ENCODE measurements at regions not wholly inside any gene's neighbourhood (a gene's known extent, or its start where the extent isn't known, plus 50 kb on each side); places are given as distances from the start of the nearest gene placed in this dataset.

DNA sequence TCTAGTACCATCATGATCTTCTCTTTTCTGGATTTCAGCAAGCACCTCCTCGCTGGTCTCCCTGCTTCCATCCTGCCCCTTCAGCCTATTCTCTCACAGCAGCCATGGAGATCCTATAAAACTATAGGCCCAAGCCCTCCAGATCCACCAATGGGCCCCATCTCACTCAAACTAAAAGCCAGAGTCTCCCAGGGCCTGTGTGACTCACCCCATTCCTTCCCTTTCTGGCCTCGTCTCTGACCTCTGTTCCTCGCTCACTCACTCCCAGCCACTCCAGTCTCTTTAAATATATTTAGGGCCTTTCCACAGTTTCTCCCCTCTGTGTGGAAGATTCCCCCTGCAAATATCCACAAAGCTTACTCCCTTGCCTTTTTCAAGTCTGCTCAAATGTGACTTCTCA lies 89.7 kb downstream of the HSPH1 start (continued):
- TF ChIP-seq, protein P1, sequence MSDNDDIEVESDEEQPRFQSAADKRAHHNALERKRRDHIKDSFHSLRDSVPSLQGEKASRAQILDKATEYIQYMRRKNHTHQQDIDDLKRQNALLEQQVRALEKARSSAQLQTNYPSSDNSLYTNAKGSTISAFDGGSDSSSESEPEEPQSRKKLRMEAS (IDR thresholded peaks at IDR 0.05; ENCODE audit: low read depth) = no peak

DNA sequence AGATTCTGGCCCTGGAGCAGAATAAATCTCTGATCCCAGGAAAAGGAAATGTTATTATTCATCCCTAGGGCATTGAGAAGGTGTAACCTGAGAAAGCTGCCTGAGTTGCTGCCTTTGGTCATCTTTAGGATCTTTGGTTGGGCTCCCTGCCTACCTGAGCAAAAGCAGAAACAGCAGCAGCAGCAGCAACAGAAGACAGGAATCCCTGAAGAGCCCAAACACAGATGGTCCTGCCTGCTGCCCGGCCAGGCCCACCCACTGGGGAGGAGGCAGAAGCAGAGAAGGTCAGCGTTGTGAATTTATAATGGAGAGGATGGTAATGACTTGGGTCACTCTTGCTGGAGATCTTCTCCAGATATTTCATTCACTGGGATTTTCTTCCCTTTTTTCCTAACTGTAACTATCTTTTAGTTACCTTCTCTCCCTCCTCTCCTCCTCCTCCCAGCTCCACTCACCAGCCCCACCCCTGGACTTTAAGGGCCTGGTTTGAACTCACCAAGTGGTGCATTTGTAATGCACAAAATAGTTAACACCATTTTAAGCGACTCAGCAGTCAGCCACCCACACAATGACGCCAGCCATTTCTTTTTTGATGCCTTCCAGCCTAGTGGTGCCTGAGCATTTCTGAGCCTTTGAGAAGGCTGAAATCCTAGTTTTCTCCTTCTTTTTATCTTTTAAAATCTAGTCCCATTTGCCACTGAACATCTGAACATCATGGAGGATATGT lies 91.7 kb downstream of the HSPH1 start:
- no peaks in the 10 kb centered on the region for H3K9me3 ChIP-seq
- CTCF ChIA-PET = no interaction called here
- no peaks in the 10 kb centered on the region for H3K27me3 ChIP-seq (ENCODE audit: insufficient read depth)
- no peaks in the 10 kb centered on the region for H3K36me3 ChIP-seq (replicated peaks in 1 of 2; ENCODE audit: control insufficient read depth in 1 of 2, insufficient read depth in 2 of 2, low read length in 1 of 2)
- H3F3A ChIP-seq (replicated peaks; ENCODE audit: insufficient read depth) = peaks cover 5% of the 10 kb centered on the region
- no peak for TF ChIP-seq SMC3 (IDR thresholded peaks at IDR 0.05; ENCODE audit: low read depth, low read length)
- TF ChIP-seq, protein P2, sequence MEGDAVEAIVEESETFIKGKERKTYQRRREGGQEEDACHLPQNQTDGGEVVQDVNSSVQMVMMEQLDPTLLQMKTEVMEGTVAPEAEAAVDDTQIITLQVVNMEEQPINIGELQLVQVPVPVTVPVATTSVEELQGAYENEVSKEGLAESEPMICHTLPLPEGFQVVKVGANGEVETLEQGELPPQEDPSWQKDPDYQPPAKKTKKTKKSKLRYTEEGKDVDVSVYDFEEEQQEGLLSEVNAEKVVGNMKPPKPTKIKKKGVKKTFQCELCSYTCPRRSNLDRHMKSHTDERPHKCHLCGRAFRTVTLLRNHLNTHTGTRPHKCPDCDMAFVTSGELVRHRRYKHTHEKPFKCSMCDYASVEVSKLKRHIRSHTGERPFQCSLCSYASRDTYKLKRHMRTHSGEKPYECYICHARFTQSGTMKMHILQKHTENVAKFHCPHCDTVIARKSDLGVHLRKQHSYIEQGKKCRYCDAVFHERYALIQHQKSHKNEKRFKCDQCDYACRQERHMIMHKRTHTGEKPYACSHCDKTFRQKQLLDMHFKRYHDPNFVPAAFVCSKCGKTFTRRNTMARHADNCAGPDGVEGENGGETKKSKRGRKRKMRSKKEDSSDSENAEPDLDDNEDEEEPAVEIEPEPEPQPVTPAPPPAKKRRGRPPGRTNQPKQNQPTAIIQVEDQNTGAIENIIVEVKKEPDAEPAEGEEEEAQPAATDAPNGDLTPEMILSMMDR (IDR thresholded peaks at IDR 0.05) = no peak
- no peak for TF ChIP-seq MXI1 (IDR thresholded peaks at IDR 0.05; ENCODE audit: low read depth, low read length)
- TF ChIP-seq, protein P3, sequence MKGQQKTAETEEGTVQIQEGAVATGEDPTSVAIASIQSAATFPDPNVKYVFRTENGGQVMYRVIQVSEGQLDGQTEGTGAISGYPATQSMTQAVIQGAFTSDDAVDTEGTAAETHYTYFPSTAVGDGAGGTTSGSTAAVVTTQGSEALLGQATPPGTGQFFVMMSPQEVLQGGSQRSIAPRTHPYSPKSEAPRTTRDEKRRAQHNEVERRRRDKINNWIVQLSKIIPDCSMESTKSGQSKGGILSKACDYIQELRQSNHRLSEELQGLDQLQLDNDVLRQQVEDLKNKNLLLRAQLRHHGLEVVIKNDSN (IDR thresholded peaks at IDR 0.05; ENCODE audit: borderline replicate concordance, low read depth) = no peak
- no peak for TF ChIP-seq RXRA (IDR thresholded peaks at IDR 0.05; ENCODE audit: borderline replicate concordance, low read depth)
- TF ChIP-seq ELF1 (IDR thresholded peaks at IDR 0.05) = no peak
- TF ChIP-seq, protein P4, sequence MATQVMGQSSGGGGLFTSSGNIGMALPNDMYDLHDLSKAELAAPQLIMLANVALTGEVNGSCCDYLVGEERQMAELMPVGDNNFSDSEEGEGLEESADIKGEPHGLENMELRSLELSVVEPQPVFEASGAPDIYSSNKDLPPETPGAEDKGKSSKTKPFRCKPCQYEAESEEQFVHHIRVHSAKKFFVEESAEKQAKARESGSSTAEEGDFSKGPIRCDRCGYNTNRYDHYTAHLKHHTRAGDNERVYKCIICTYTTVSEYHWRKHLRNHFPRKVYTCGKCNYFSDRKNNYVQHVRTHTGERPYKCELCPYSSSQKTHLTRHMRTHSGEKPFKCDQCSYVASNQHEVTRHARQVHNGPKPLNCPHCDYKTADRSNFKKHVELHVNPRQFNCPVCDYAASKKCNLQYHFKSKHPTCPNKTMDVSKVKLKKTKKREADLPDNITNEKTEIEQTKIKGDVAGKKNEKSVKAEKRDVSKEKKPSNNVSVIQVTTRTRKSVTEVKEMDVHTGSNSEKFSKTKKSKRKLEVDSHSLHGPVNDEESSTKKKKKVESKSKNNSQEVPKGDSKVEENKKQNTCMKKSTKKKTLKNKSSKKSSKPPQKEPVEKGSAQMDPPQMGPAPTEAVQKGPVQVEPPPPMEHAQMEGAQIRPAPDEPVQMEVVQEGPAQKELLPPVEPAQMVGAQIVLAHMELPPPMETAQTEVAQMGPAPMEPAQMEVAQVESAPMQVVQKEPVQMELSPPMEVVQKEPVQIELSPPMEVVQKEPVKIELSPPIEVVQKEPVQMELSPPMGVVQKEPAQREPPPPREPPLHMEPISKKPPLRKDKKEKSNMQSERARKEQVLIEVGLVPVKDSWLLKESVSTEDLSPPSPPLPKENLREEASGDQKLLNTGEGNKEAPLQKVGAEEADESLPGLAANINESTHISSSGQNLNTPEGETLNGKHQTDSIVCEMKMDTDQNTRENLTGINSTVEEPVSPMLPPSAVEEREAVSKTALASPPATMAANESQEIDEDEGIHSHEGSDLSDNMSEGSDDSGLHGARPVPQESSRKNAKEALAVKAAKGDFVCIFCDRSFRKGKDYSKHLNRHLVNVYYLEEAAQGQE (IDR thresholded peaks at IDR 0.05; ENCODE audit: low read depth, low read length) = no peak
- TF ChIP-seq NRF1 (IDR thresholded peaks at IDR 0.05; ENCODE audit: low read depth, low read length) = no peak
- TF ChIP-seq GATA2 (CRISPR knock-in tag; IDR thresholded peaks at IDR 0.05) = no peak
- TF ChIP-seq FOXJ3 (CRISPR knock-in tag; IDR thresholded peaks at IDR 0.05) = no peak
- TF ChIP-seq MEF2A (IDR thresholded peaks at IDR 0.05; ENCODE audit: borderline replicate concordance, low read depth) = no peak
- no peaks in the 10 kb centered on the region for H4K20me1 ChIP-seq (ENCODE audit: insufficient read depth)
- H3K4me2 ChIP-seq = no peak overlapping the region
- no peak overlapping the region for H2AFZ ChIP-seq (ENCODE audit: low read depth)
- H3K4me3 ChIP-seq (ENCODE audit: low read depth in 2 of 2, low read length in 1 of 2) = no peak overlapping the region
- H3K4me1 ChIP-seq (ENCODE audit: control insufficient read depth in 1 of 2, insufficient read depth in 2 of 2, low read depth in 1 of 2, low read length in 1 of 2) = peaks cover 4 to 28% of the 10 kb centered on the region in 2 experiments; a peak in 2 of 4 replicates
- no peak for DNase-seq
- POLR2A ChIA-PET = no interaction called here
- H3K9me2 ChIP-seq = no peaks in the 10 kb centered on the region
- no peak overlapping the region for H3K27ac ChIP-seq (ENCODE audit: low read depth in 2 of 2, low read length in 1 of 2)
- H3K79me2 ChIP-seq (ENCODE audit: insufficient read depth) = no peaks in the 10 kb centered on the region
- WGBS (ENCODE audit: low lambda C conversion rate) = 93% methylated on average over 3 of the region's 4 CpGs
- H3K9ac ChIP-seq = no peak overlapping the region
